Skeletal muscle satellite cell (primary cell): ENCODE measurements at regions not wholly inside any gene's neighbourhood (a gene's known extent, or its start where the extent isn't known, plus 50 kb on each side); places are given as distances from the start of the nearest gene placed in this dataset.

Experiments used
- H3K27me3 ChIP-seq: 2 replicates; pipeline ENCODE4 v1.7.0; 2013; ENCODE audit warnings: low read length; ENCODE audit not compliant: control insufficient read depth, insufficient read depth
- H3K36me3 ChIP-seq: 2 replicates; pipeline ENCODE4 v1.7.0; 2013; ENCODE audit warnings: mild to moderate bottlenecking, control low read depth, low read length; ENCODE audit not compliant: insufficient read depth
- H3K4me1 ChIP-seq: 2 replicates; pipeline ENCODE4 v1.7.0; 2013; ENCODE audit warnings: low read length; ENCODE audit not compliant: control insufficient read depth, insufficient read depth
- H3K4me2 ChIP-seq: 2 replicates; pipeline ENCODE4 v1.7.0; 2013; ENCODE audit warnings: mild to moderate bottlenecking, low read length
- H3K4me3 ChIP-seq: 2 replicates; pipeline ENCODE4 v1.7.0; 2013; ENCODE audit warnings: low read length
- H3K9ac ChIP-seq: 2 replicates; pipeline ENCODE4 v1.7.0; 2013; ENCODE audit warnings: mild to moderate bottlenecking, low read depth, low read length, moderate library complexity
- H3K9me3 ChIP-seq: replicated peaks from 2 replicates; pipeline ENCODE4 v1.7.0; 2013; ENCODE audit warnings: mild to moderate bottlenecking, control low read depth, low read length

- Histone ChIP-seq H3K27me3 (no peaks in the 10 kb centered on the region), H3K9ac (no peak overlapping the region), H3K9me3 (no peaks in the 10 kb centered on the region), H3K36me3 (no peaks in the 10 kb centered on the region), H3K4me3 (no peak overlapping the region), H3K4me2 (no peak overlapping the region), H3K4me1 (peaks cover 20% of the 10 kb centered on the region)
These were observed 345.5 kb downstream of the CD83 start for GRCh38 chr6:14463110-14463509.

GRCh38 chr6:14464055-14464454, 346.5 kb downstream of the CD83 start:
- no peak overlapping the region for H3K4me3 ChIP-seq
- H3K4me1 ChIP-seq: peaks cover 11% of the 10 kb centered on the region
- no peak overlapping the region for H3K9ac ChIP-seq
- no peaks in the 10 kb centered on the region for H3K27me3 ChIP-seq
- no peaks in the 10 kb centered on the region for H3K36me3 ChIP-seq
- no peaks in the 10 kb centered on the region for H3K9me3 ChIP-seq
- no peak overlapping the region for H3K4me2 ChIP-seq

- no peaks in the 10 kb centered on the region for H3K9me3 ChIP-seq
- no peaks in the 10 kb centered on the region for H3K36me3 ChIP-seq
These were observed 347.1 kb downstream of the CD83 start for GRCh38 chr6:14464716-14465115.

GRCh38 chr6:14466278-14466677, 348.7 kb downstream of the CD83 start:
- Histone ChIP-seq H3K4me1 (peaks cover 9% of the 10 kb centered on the region), H3K9me3 (no peaks in the 10 kb centered on the region), H3K4me3 (no peak overlapping the region), H3K9ac (no peak overlapping the region), H3K27me3 (no peaks in the 10 kb centered on the region), H3K4me2 (no peak overlapping the region), H3K36me3 (no peaks in the 10 kb centered on the region)

More at GRCh38 chr6:14464716-14465115, 347.1 kb downstream of the CD83 start:
- Histone ChIP-seq H3K4me1 (peaks cover 9% of the 10 kb centered on the region), H3K9ac (no peak overlapping the region), H3K4me2 (no peak overlapping the region), H3K27me3 (no peaks in the 10 kb centered on the region), H3K4me3 (no peak overlapping the region)

GRCh38 chr6:14467591-14467990, 350.0 kb downstream of the CD83 start:
- no peak overlapping the region for H3K9ac ChIP-seq
- H3K4me2 ChIP-seq: no peak overlapping the region
- H3K27me3 ChIP-seq: no peaks in the 10 kb centered on the region
- no peak overlapping the region for H3K4me3 ChIP-seq
- H3K36me3 ChIP-seq: no peaks in the 10 kb centered on the region
- peaks cover 12% of the 10 kb centered on the region for H3K4me1 ChIP-seq
- no peaks in the 10 kb centered on the region for H3K9me3 ChIP-seq

- no peaks in the 10 kb centered on the region for H3K27me3 ChIP-seq
- H3K4me1 ChIP-seq: peaks cover 22% of the 10 kb centered on the region
- H3K9ac ChIP-seq: no peak overlapping the region
These were observed 351.2 kb downstream of the CD83 start for GRCh38 chr6:14468647-14469321.

GRCh38 chr6:14470101-14470500, 352.5 kb downstream of the CD83 start:
- H3K4me2 ChIP-seq: no peak overlapping the region
- H3K4me1 ChIP-seq: peaks cover 22% of the 10 kb centered on the region
- no peaks in the 10 kb centered on the region for H3K9me3 ChIP-seq
- H3K27me3 ChIP-seq: no peaks in the 10 kb centered on the region
- H3K36me3 ChIP-seq: no peaks in the 10 kb centered on the region
- H3K4me3 ChIP-seq: no peak overlapping the region
- no peak overlapping the region for H3K9ac ChIP-seq

More at GRCh38 chr6:14468647-14469321, 351.2 kb downstream of the CD83 start:
- Histone ChIP-seq H3K4me2 (no peak overlapping the region), H3K9me3 (no peaks in the 10 kb centered on the region), H3K4me3 (no peak overlapping the region), H3K36me3 (no peaks in the 10 kb centered on the region)

- Histone ChIP-seq H3K4me2 (no peak overlapping the region), H3K9me3 (no peaks in the 10 kb centered on the region), H3K4me1 (peaks cover 22% of the 10 kb centered on the region), H3K36me3 (no peaks in the 10 kb centered on the region), H3K9ac (no peak overlapping the region), H3K4me3 (no peak overlapping the region), H3K27me3 (no peaks in the 10 kb centered on the region)
These were observed 353.1 kb downstream of the CD83 start for GRCh38 chr6:14470671-14471070.

GRCh38 chr6:14472255-14472985, 354.8 kb downstream of the CD83 start:
- Histone ChIP-seq H3K9ac (peak overlapping the region; percentile 35), H3K27me3 (no peaks in the 10 kb centered on the region), H3K4me2 (peak overlapping the region; percentile 43), H3K36me3 (no peaks in the 10 kb centered on the region), H3K4me3 (peak overlapping the region; percentile 1), H3K9me3 (no peaks in the 10 kb centered on the region), H3K4me1 (peaks cover 28% of the 10 kb centered on the region)

- peak overlapping the region; percentile 35 for H3K9ac ChIP-seq
- peak overlapping the region; percentile 43 for H3K4me2 ChIP-seq
- H3K36me3 ChIP-seq: no peaks in the 10 kb centered on the region
- H3K9me3 ChIP-seq: no peaks in the 10 kb centered on the region
- peaks cover 27% of the 10 kb centered on the region for H3K4me1 ChIP-seq
- H3K27me3 ChIP-seq: no peaks in the 10 kb centered on the region
- peak overlapping the region; percentile 1 for H3K4me3 ChIP-seq
These were observed 355.4 kb downstream of the CD83 start for GRCh38 chr6:14472986-14473337.

GRCh38 chr6:14474816-14475215, 357.2 kb downstream of the CD83 start:
- no peaks in the 10 kb centered on the region for H3K27me3 ChIP-seq
- no peaks in the 10 kb centered on the region for H3K9me3 ChIP-seq
- H3K4me3 ChIP-seq: no peak overlapping the region
- peaks cover 26% of the 10 kb centered on the region for H3K4me1 ChIP-seq
- H3K4me2 ChIP-seq: no peak overlapping the region
- no peak overlapping the region for H3K9ac ChIP-seq
- H3K36me3 ChIP-seq: no peaks in the 10 kb centered on the region

GRCh38 chr6:14475306-14475705, 357.7 kb downstream of the CD83 start:
- no peaks in the 10 kb centered on the region for H3K9me3 ChIP-seq
- no peak overlapping the region for H3K4me2 ChIP-seq
- H3K36me3 ChIP-seq: no peaks in the 10 kb centered on the region
- peaks cover 26% of the 10 kb centered on the region for H3K4me1 ChIP-seq
- no peak overlapping the region for H3K9ac ChIP-seq
- H3K27me3 ChIP-seq: no peaks in the 10 kb centered on the region
- H3K4me3 ChIP-seq: no peak overlapping the region
